Panc1 (cell line): ENCODE measurements at regions not wholly inside any gene's neighbourhood (a gene's known extent, or its start where the extent isn't known, plus 50 kb on each side); places are given as distances from the start of the nearest gene placed in this dataset.

Source experiments
- POLR2AphosphoS5 ChIP-seq: IDR thresholded peaks from 2 replicates; pipeline ENCODE4 v1.6.1; 2012; ENCODE audit warnings: mild to moderate bottlenecking, low read depth, low read length, moderate library complexity
- REST ChIP-seq, 2 experiments: IDR thresholded peaks; 2 replicates each; pipeline ENCODE4 v1.6.1; 2011 to 2012; ENCODE audit warnings: low read depth in 2 of 2, control low read depth in 1 of 2, low read length in 1 of 2, mild to moderate bottlenecking in 1 of 2, moderate library complexity in 1 of 2; ENCODE audit not compliant: insufficient read depth in 1 of 2
- TCF7L2 ChIP-seq: IDR thresholded peaks from 2 replicates; pipeline ENCODE4 v1.6.1; 2011; ENCODE audit warnings: mild to moderate bottlenecking, low read depth, low read length, inconsistent platforms
- TF ChIP-seq, protein P1 (sequence below): fragments of 450-650 bp; IDR thresholded peaks from 2 replicates; pipeline ENCODE4 v1.5.1; 2017; ENCODE audit warnings: mild to moderate bottlenecking

DNA sequence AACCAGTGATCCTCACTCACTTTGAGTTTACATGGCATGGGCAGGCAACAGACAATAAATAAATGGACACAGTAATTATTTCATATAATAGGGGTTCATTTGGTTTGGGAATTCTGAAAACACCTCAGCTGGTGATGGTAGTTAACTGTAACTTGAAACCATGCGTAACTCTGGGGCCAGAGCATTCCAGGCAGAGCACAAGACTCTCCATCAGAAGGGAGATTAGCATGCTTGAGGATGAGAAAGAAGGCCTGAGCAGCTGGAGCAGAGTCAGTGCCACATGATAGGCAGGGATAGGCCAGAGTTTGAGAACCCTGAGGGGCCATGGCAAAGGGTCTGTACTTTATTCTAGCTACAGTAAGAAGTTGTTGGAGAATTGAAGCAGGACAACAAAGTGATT, 56.3 kb upstream of the CXCL8 start:
- TF ChIP-seq, protein P1, sequence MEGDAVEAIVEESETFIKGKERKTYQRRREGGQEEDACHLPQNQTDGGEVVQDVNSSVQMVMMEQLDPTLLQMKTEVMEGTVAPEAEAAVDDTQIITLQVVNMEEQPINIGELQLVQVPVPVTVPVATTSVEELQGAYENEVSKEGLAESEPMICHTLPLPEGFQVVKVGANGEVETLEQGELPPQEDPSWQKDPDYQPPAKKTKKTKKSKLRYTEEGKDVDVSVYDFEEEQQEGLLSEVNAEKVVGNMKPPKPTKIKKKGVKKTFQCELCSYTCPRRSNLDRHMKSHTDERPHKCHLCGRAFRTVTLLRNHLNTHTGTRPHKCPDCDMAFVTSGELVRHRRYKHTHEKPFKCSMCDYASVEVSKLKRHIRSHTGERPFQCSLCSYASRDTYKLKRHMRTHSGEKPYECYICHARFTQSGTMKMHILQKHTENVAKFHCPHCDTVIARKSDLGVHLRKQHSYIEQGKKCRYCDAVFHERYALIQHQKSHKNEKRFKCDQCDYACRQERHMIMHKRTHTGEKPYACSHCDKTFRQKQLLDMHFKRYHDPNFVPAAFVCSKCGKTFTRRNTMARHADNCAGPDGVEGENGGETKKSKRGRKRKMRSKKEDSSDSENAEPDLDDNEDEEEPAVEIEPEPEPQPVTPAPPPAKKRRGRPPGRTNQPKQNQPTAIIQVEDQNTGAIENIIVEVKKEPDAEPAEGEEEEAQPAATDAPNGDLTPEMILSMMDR: no peak
- TF ChIP-seq REST (IDR thresholded peaks at IDR 0.05; ENCODE audit: insufficient read depth in 1 of 2, low read depth in 2 of 2, low read length in 1 of 2) (no peak), POLR2AphosphoS5 (no peak), TCF7L2 (no peak)
